GM18858 (cell line): ENCODE measurements at regions not wholly inside any gene's neighbourhood (a gene's known extent, or its start where the extent isn't known, plus 50 kb on each side); places are given as distances from the start of the nearest gene placed in this dataset.

Experiments used
- ATAC-seq: cut with Tn5 transposase; IDR thresholded peaks from one replicate; pipeline ENCODE4 v1.9.1; 2021; ENCODE audit not compliant: unreplicated experiment

DNA sequence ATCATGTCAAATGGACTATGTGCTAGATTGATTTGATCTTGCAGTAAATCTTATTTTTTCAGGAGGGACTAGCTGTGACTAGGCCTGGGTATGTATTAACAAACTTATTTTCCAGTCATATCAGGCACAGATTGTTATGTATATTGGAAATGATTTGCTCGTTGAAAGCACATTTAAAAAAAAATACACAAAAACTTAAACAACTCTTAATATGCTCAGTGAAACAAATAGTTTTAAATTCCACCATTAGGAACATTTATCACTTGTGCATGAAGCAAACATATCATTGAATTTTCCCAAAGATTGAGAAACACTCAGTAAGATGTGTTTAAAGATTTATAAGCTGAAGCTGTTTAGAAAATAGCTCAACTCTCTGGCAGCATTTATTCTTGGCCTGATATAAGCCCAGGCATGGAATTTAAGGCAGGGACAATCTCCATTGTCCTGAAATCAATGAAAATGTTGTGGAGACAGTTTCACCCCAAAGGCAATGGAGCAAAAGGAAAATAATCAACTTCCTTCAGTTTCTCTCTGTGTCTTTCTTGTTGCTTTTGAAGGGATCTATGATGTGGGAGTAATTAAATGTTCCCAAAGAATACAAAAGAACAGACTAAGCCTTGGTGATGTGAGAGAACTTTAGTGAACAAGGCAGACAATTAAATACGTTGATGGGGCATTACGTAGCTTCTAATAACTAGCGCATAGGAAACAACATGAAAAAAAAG is 250.3 kb downstream of the GPR37 start:
- no peak for ATAC-seq

DNA sequence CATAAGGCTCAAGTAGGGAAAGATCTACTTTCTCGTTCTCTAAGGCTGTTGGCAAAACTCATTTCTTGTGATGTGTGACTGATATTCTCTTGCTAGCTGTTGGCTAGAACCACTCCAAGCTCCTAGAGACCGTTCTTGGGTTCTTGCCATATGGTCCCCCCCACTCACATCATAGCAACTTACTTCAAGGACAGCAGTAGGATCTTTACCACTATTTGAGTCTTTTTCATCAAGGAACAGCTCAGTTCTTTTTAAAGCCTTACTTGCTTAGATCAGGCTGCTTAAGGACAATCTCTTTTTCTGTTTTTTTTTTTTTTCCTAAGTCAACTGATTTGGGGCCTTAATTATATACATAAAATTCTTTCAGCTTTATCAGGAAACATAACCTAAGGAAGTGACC is 251.1 kb downstream of the GPR37 start:
- ATAC-seq = no peak

DNA sequence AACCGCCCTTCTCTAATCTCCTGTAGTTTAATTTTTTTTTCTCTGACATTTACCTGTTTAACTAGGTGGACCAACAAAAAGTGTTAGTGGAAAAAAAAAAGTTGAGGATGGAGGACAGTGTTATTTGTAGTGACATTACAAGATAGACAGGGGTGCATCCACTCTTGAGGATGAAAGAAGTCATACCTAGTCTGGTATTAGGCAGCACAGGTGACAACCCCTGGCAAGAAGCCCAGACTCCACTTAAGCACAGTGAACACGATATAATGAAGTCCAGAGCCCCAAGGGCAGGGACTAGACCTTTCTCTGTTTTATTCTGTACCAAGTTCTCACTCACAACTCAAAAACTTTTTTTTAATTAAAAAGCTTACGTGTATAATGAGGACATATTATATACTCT is 268.4 kb downstream of the GPR37 start:
- no peak for ATAC-seq

DNA sequence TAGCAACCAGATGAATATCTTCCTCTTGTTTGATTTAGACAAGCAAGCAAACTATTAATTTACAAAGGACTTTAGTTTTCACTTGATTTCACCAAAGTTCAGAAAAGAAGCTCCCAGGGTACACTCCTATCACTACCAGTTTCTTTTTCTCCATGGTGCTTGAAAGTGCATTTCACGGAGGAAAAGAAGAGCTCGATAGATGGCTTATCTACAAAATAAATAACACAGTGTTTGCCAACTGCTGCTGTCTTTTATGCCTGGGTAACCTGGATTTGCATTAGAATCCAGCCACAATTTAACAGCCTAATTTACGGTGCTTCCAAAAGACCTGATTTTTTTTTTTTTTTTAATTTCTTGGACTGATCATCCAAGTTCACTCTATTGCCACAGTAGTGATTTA is 275.7 kb downstream of the GPR37 start:
- ATAC-seq = no peak

DNA sequence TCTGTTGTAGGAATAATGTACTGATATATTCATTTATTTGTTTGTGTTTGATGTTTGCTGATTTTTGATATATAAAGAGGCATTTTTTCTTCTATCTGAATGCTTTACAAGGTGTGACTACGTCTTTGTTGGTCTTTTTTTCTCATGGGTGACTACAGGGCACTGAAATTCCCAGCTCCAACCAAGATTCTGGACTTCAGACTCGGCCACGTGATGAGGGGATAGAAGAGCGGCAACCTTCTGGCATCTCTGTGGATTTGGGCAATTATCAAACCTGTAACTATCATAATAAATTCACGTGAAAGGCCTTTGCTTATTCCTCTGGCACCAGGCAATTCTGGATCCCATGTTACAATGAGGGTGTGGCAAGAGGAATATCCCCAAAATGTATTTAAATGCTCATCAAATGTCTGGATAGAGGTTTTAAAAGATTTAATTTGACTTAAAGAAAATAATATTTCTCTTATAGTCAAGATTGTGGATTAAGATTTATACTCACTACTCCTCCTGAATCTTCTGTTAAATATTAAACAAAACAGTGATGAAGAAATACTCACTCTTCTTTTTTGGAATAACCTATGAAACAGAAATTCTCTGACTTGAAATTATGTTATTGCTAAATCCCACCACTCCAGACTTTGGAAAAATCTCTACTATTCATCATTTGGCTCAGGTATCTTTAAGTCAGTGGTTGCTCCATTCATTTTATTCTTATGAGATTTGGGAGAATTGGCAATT is 276.3 kb downstream of the GPR37 start:
- no peak for ATAC-seq

DNA sequence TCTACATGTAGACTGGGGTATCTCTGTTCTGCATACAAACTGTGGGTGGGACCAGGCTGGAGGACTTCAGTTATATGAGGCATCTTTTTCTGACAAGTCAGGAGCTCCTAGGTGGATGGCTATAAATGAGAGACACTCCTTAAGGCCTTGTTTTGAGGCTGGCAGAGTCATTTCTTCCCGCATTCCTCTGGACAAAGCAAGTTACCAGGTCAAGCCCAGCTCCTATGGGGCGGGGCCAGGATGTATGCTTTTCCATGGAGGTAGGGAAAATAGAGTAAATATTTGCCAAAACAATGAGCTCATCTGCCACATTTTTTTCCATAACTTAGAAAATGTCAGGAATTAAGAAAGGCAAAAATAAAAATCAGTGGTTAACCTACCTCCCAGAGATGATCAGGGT is 283.4 kb downstream of the GPR37 start:
- ATAC-seq = no peak

DNA sequence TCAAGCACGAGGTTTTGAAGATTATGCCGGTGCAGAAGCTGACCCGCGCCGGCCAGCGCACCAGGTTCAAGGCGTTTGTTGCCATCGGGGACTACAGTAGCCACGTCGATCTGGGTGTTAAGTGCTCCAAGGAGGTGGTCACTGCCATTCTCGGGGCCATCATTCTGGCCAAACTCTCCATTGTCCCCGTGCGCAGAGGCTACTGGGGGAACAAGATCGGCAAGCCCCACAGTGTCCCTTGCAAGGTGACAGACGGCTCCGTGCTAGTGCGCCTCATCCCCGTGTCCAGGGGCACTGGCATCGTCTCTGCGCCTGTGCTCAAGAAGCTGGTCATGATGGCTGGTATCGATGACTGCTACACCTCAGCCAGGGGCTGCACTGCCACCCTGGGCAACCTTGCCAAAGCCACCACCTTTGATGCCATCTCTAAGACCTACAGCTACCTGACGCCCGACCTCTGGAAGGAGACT is 284.7 kb downstream of the GPR37 start:
- ATAC-seq = no peak

DNA sequence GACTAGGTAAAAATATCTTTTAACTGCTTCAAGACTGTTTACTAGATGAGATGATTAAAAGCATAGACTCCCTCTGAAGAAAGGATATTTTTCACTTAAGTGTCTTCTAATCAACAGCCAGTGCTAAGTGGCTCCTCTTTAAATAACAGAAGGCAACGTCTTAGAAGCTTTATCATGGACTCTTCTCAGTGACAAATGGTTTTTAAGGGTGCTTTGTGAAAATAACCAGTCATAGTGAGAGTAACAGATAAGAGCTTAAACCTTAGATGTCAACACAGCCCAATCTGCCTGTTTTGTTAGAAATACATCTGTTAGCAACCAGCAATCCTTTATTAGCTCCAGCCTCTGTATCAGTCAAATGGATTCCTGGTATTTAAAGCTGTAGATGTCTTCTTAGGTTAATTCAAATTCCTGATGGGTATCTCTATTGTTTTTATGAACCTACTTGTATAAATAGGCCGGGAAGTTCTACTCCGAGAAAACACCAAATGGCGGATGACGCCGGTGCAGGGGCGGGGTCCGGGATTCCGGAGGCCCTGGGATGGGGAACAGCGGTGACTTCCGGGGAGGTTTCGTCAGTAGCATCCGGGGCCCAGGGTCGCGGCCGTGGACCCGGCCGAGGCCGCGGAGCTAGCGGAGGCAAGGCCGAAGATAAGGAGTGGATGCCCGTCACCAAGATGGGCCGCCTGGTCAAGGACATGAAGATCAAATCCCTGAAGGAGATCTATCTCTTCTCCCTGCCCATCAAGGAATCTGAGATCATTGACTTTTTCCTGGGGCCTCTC is 285.4 kb downstream of the GPR37 start:
- no peak for ATAC-seq

DNA sequence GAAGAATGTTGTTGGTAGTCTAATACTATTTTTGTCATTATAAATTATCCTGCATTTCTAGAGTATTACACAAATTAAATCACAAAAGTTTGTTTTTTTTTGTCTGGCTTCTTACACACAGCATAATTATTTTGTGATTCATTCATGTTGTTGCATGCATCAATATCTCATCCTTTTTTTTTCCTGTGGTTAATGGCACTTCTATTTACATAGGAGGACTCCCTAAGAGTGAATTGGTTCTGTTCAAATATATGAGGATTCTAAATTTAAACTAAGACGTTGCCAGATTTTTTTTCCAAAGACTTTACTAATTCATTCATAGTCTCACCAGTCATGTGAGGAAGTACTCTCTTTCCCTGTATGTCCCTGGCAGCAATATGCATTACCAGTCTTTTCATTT is 303.3 kb downstream of the GPR37 start:
- no peak for ATAC-seq

DNA sequence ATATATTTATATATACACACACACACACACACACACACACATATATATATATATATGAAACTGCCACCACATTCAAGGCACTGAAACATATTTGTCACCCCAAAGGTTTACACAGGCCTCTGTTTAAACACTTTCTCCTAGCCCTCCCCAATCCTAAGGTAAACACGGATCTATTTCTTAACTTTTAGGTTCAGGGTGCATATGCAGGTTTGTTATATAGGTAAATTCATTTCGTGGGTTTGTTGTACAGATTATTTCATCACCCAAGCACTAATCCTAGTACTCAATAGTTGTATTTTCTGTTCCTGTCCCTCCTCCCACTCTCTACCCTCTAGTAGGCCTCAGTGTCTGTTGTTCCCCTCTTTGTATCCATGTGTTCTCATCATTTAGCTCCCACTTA is 305.0 kb downstream of the GPR37 start:
- ATAC-seq = no peak

DNA sequence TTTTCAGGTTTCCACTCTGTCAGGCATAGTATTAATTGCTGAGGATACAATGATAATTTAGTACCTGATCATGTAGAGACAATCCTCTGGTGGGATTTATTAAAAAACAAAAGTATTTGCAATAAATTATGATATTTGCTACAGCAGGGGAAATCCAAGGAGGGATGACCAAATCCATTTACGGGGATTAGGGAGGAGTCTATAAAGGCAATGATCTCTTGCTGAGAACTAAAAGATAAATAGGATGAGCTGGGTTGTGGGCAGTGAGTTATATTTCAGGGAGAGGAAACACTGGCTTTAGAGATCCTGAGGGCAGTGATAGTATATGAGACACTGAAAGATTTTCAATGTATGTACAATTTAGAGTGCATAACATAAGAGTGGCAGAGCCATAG is 305.5 kb downstream of the GPR37 start:
- ATAC-seq = no peak

DNA sequence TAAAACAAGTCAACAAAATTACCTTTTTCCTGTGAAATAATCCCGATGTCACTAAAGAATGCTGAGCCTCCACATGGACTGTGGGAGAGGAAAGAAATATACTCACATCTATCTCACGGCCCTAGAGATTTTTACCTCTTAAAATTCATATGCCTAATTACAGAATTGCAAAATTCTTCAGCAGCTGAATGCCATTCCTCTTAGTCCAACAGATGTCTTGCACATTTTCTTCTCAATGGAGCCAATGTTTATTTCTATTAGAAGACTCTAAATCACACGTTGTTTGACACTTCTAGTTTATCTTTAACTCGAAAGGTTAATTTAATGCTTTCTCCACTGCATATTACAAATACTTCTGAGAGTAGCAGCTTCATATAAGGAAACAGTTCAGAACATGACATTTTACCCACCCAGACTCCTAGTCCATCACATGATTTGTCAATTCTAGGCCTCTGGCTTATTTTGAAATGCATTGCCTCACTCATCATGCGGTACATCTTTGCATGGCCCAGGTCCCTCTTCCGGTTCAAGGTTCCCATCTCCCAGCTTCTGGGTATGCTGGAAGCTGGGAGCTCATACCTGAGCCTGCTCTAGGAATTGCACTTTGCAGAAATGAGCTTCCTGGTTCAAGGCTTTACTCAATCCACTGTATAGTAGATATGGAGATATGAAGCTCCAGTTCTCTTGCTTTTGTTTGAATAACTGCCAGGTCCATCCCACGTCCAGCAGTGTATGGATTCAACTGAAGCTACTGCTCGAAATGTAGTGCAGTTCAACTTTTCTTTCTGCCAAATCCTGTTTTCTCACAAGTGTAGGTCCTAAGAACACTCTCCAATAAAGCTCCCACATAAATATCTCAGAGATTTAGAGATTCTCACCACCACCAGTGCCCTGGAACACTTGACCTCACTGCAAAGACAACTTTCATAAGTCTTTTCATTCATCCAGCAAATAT is 306.2 kb downstream of the GPR37 start:
- no peak for ATAC-seq

DNA sequence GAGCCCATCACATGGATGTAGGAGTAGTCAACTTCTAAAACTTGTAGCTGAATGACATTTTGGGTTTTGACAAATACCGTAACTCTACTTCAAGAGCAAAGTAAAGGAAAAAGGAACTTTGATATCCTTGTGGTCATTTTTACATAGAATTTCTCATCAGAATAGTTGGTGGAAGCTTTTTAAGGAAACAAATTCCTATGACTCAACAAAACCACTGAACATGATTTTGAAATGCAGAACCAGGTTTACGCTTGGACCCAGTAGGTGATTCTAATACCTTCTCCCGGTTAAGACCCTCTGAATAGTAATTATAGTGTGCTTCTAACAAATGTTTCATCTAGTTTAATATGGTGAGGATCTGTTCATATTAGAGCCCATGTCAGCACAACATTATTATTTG is 307.8 kb downstream of the GPR37 start:
- ATAC-seq = no peak

DNA sequence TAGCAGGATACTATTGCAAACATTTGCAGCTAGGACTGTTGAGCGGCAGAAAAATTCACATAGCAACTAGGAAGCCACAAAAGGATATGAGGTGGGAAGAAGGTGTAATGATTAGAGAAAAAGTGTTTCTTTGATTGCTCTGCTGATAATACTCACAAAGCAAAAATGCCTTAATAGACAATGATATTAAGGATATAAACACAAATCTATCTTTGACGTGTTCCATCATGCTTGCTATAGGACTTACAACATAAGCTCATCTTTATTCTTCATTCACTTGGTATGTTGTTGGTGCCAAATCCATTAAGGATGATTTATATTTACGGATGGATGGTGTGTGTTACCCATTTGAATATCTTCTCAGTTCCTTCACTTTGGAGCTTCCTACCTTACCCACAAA is 309.3 kb downstream of the GPR37 start:
- no peak for ATAC-seq

DNA sequence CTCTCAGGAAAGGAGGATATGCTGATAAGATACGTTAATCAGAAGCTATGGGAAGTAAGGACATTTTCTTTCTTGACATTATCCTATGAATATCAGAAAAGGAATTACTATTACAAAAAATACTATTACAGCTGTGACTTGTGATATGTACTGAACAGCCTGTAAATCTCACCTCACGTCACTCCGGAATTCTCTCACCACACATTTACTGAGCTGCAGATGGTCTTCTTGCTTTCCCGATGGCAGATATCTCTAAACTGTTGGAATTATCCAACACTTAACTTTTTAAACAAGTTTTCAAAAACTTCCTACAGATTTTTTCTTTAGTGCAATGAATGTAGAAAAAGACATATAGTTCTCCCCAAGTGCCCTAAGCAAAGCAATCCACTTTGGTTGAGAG is 313.4 kb downstream of the GPR37 start:
- no peak for ATAC-seq

DNA sequence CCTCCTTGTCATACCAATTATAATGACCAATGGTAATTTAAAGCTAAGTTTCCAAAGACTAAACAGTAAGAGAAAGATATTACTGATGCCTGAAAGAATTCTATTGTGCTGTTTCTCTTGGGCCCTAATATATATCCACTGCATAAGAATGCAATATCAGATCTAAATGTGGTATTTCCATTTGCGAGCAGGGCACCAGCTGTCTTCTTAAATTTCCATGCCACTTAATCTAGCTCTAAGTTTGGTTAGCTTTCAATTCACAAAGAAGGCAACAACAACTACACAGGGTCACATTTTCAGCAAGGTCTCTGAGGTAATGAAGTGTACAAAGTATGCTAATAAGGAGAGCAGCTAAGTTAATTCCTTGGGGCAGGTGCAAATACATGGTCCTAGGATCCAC is 315.7 kb downstream of the GPR37 start:
- ATAC-seq = no peak

DNA sequence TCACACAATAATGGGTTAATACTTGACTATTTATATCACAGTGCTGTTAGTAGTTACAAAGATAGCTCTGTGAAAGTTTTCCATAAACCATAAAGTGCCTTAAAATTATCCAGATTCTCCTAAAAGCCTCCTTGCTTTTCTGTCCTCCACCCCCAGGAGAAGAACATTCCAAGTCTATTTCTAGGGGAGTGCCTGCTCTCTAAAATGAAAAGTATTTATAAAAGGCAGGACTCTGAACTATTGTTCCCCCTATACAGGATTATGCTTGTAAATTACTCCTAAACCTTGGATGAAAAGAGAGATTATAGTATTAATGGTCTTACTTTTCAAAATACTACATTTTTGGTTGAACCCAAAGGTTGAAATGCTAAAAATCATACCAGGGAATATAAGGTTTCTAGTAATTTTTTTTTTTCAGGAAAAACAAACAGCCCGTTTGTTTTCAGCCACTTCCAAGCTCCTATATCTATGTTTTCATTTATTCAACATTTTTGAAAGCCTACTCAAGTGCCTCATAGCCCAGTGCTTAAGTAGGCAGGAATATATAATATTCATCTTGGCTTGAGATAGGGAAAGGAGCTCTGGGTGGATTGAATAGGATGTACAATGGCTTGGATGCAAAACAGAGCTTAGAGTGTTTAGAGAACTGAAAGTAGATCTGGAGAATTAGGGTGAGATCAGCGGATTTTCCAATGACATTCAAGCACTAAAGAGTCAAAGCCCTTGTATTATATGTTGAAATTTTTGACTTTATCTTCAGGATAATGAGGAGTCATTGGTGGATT is 320.7 kb downstream of the GPR37 start:
- ATAC-seq = no peak

DNA sequence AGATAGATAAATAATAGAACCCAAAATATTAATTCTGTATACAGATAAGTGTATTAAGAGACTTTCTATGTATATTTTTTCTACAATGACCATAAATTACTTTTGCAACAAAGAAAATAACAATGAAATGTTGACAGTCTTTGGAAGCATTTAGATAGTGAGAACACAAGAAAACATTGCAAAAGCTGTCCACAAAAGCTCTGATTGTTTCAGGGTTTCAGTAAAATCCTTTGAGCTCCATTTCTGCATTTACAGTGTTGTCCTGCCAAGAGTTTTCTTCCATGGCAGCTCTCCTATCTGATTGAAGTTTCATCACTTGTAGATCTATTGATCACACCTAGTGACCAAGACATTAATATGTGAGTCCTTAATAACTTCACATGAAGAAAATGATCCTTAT is 321.8 kb downstream of the GPR37 start:
- ATAC-seq = no peak

DNA sequence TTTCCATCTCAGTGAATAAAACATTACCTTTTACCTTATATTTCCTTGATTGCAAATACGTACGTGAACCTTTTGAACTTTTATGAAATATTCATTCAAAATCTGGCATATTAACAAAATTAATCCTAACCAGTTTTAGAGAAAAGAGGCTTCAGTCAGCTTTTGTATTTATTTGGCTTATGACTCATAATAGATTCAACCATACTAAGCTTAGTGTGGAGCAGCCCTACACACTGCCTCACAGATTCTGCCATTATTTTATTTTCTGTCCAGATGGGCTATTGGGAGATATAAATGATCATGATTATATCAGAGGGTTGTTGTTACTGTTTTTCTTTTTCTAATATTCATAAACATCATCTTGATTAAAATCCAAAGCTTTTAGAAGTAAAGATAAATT is 325.5 kb downstream of the GPR37 start:
- no peak for ATAC-seq

DNA sequence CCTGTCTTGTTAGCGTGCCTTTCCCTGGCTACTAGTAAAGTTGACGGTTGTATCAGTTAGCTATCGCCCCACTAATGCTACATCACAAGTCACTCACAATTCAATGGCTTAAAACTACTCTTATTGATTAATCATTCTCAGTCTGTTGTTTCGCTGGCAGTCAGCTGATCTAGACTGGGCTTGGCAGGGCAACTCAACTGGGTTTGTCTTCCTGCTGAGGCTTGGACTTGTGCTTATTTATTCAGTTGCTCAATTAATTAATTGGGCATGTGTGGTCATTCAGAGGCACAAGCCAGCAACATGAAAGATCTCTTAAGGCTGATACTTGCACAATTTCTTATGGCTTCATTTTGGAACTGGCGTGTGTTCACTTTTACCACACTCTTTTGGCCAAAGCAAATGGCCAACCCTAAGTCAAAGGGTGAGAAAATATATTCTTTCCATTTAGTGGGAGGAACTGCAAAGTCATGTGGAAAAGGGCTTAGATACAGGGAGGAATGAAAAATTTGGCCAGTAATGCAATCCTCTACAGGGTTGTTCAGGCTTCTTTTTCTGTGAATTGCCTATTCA is 333.5 kb downstream of the GPR37 start:
- ATAC-seq = no peak
